ENCODE measurements at regions not wholly inside any gene's neighbourhood (a gene's known extent, or its start where the extent isn't known, plus 50 kb on each side); places are given as distances from the start of the nearest gene placed in this dataset.

GRCh38 chr17:78305801-78306200 is 54.1 kb downstream of the SOCS3 start:
- DNase-seq, result peak; percentile 52

GRCh38 chr17:78304549-78305037 is 55.3 kb downstream of the SOCS3 start:
- DNase-seq, result no peak

GRCh38 chr17:78302478-78302877 is 57.4 kb downstream of the SOCS3 start:
- DNase-seq, result no peak

- DNase-seq, result no peak
Measured at GRCh38 chr17:78301821-78302213, 58.1 kb downstream of the SOCS3 start.

- DNase-seq, result no peak
Measured at GRCh38 chr17:78300962-78301820, 58.7 kb downstream of the SOCS3 start.

GRCh38 chr17:78299049-78299448 is 60.8 kb downstream of the SOCS3 start:
- no peak for DNase-seq

GRCh38 chr17:78294776-78295175 is 63.3 kb downstream of the TMEM235 start:
- DNase-seq, result peak; percentile 79

- DNase-seq, result no peak
Measured at GRCh38 chr17:78294356-78294755, 62.9 kb downstream of the TMEM235 start.

- DNase-seq, result peak; percentile 69
Measured at GRCh38 chr17:78293151-78293550, 61.7 kb downstream of the TMEM235 start.

- no peak for DNase-seq
Measured at GRCh38 chr17:78291944-78292910, 60.8 kb downstream of the TMEM235 start.

- no peak for DNase-seq
Measured at GRCh38 chr17:78290721-78291120, 59.3 kb downstream of the TMEM235 start.
